ENCODE measurements at regions not wholly inside any gene's neighbourhood (a gene's known extent, or its start where the extent isn't known, plus 50 kb on each side); places are given as distances from the start of the nearest gene placed in this dataset.

DNA sequence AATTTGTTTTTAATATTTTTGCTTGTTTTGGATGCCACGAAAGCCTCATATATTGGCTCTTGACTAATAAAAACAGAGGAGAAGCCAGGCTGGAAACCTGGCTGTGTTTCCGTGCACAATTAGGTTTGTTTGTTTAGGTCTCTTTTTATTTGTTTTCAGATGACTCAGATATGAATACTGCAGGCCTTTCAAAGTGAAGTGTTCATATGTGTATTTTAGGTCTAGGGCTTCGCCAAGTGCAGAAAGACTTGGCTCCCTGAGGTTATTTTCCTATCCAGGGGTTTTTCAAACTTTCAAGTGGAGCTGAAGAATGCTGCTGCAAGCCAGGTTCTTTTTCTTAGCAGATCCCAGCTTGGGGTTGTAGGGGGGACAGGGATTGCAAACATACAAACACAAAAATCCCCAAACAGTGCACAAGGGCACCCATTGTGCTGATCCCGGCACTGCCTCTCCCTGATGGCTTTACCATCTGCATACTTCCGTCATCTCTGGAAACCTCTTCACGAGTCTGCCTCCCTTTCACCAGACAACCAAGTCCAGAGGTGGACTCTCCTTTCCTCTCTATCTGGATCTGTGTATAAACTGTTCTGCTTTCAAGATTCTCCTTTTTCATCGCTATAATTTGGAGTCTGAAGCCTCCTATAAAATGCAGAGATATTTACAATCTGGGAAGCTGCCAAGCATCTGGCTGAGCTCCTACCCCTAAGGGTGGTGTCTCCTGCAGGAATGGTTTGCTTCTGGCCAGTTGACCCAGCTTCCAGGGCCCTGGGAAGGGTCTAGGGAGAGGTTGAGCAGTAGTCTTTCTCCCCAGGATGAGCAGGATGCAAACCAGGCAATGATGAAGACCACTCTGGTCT, 108.6 kb downstream of the SMIM20 start (continued):
- TF ChIP-seq FOSL2 (IDR thresholded peaks at IDR 0.05) (0 out of 2 replicates have a peak, but pooled peaks have one; percentile 18), FOSL2 (CRISPR knock-in tag; IDR thresholded peaks at IDR 0.05) (peak; percentile 75), EHF (CRISPR knock-in tag; IDR thresholded peaks at IDR 0.05) (no peak), JUNB (IDR thresholded peaks at IDR 0.05) (peak; percentile 40; the same call in 1 of the 2 replicates), NR3C1 (IDR thresholded peaks at IDR 0.05) (no peak)

DNA sequence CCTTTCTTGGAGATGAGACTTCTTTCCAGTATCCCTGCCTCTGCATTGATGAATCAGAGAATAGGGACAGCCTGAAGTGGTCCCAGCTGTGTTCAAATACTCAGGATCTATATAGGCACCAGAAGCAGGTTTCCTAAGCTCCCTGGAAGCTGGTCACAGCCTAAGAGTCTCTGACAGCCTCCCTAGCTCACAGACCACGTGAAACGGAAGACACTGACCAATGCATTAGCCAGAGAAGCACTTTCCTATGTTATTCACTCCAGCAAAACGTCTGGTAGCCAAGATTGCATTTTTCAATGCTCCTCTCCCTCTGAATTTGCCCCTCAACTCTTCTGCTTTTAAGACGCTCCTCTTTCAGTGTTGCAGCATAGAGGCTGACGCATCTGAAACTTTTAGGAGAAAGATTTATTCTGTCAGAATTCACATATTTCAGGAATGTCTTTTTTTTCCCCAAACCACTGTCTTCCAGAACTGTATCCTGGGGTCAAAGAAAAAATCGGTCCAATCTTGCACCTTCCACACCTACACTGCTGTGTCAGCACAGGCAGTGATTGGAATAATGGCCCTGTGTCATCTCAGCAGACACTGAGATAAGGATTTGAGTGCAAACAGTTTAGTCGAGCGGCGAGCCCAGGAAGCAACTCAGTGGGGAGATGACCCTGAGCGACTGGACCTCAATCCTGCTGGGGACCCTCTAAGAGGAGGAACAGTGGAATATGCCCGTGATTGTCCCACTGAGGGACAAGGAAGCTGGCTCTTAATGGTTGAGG, 109.4 kb downstream of the SMIM20 start:
- ChIA-PET CTCF (no interaction called here), POLR2A (no interaction called here)
- no peak for FAIRE-seq
- Histone ChIP-seq H3K4me2 (peak overlapping the region; percentile 73), H3K27ac (no peak overlapping the region), H3K4me3 (no peak overlapping the region), H3K9me3 (no peaks in the 10 kb centered on the region), H3K4me1 (peaks cover 15% of the 10 kb centered on the region)
- 69% methylated on average over 11 of the region's 11 CpGs for whole genome bisulfite sequencing (ENCODE audit: missing lambda C conversion rate)
- peak; percentile 15 to 35; a peak in 2 of 6 replicates for ATAC-seq
- no peak for DNase-seq (ENCODE audit: low read depth in 1 of 2, low spot score in 1 of 2)
- TF ChIP-seq PHF8 (IDR thresholded peaks at IDR 0.05; ENCODE audit: borderline replicate concordance, low read depth) = no peak
- TF ChIP-seq KDM5A (IDR thresholded peaks at IDR 0.05) = no peak
- TF ChIP-seq EP300 (IDR thresholded peaks at IDR 0.05) = no peak
- TF ChIP-seq JUNB (IDR thresholded peaks at IDR 0.05) = no peak
- no peak for TF ChIP-seq GATA3 (IDR thresholded peaks at IDR 0.05; ENCODE audit: borderline replicate concordance)
- no peak for TF ChIP-seq SREBF2 (IDR thresholded peaks at IDR 0.05)
- no peak for TF ChIP-seq FOSB (CRISPR knock-in tag; IDR thresholded peaks at IDR 0.05)
- TF ChIP-seq SMC3 (IDR thresholded peaks at IDR 0.05) = no peak
- TF ChIP-seq JUN (IDR thresholded peaks at IDR 0.05) = no peak
- no peak for TF ChIP-seq CBX2 (IDR thresholded peaks at IDR 0.05; ENCODE audit: borderline replicate concordance, low read depth)
- TF ChIP-seq HMGXB4 (CRISPR knock-in tag; IDR thresholded peaks at IDR 0.05; ENCODE audit: borderline replicate concordance) = no peak

- Histone ChIP-seq H3K4me2 (no peak overlapping the region), H3K4me1 (peaks cover 15% of the 10 kb centered on the region), H3K4me3 (no peak overlapping the region), H3K27ac (no peak overlapping the region), H3K9me3 (no peaks in the 10 kb centered on the region)
- 84% methylated on average over 5 of the region's 5 CpGs for WGBS (ENCODE audit: missing lambda C conversion rate)
- DNase-seq (ENCODE audit: low read depth in 1 of 2, low spot score in 1 of 2) = no peak
- no peak for FAIRE-seq
- CTCF ChIA-PET = no interaction called here
- POLR2A ChIA-PET = no interaction called here
- no peak for ATAC-seq
- TF ChIP-seq CHD2 (IDR thresholded peaks at IDR 0.05; ENCODE audit: low read length, partially characterized antibody) (no peak), JUNB (IDR thresholded peaks at IDR 0.05) (no peak), CBX2 (IDR thresholded peaks at IDR 0.05; ENCODE audit: borderline replicate concordance, low read depth) (no peak), POLR2A (IDR thresholded peaks at IDR 0.05; ENCODE audit: low read length) (no peak)
- TF ChIP-seq, protein P1, sequence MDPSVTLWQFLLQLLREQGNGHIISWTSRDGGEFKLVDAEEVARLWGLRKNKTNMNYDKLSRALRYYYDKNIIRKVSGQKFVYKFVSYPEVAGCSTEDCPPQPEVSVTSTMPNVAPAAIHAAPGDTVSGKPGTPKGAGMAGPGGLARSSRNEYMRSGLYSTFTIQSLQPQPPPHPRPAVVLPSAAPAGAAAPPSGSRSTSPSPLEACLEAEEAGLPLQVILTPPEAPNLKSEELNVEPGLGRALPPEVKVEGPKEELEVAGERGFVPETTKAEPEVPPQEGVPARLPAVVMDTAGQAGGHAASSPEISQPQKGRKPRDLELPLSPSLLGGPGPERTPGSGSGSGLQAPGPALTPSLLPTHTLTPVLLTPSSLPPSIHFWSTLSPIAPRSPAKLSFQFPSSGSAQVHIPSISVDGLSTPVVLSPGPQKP (IDR thresholded peaks at IDR 0.05; ENCODE audit: low read depth, low read length) = no peak
- TF ChIP-seq, protein P2, sequence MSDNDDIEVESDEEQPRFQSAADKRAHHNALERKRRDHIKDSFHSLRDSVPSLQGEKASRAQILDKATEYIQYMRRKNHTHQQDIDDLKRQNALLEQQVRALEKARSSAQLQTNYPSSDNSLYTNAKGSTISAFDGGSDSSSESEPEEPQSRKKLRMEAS (IDR thresholded peaks at IDR 0.05) = no peak
Measured at GRCh38 chr4:26024079-26024478, 110.1 kb downstream of the SMIM20 start.
